ENCODE measurements at regions not wholly inside any gene's neighbourhood (a gene's known extent, or its start where the extent isn't known, plus 50 kb on each side); places are given as distances from the start of the nearest gene placed in this dataset.

GRCh38 chr3:162165346-162165745 is 668.7 kb downstream of the OTOL1 start:
- Histone ChIP-seq H3K4me3 (no peak overlapping the region), H3K36me3 (replicated peaks in 1 of 2) (no peaks in the 10 kb centered on the region), H3K27me3 (no peaks in the 10 kb centered on the region), H3K27ac (no peak overlapping the region), H3K9me3 (replicated peaks in 1 of 3) (no peaks in the 10 kb centered on the region), H3K4me1 (replicated peaks in 1 of 2) (no peaks in the 10 kb centered on the region)
- DNase-seq = no peak
- intact Hi-C loops (cut with DNase I) = no loop called here
- no peak for TF ChIP-seq CTCF (IDR thresholded peaks at IDR 0.05)
- no peak for TF ChIP-seq POLR2A (IDR thresholded peaks at IDR 0.05)

- Histone ChIP-seq H3K4me3 (no peak overlapping the region), H3K9me3 (replicated peaks in 1 of 3) (no peaks in the 10 kb centered on the region), H3K4me1 (replicated peaks in 1 of 2) (no peaks in the 10 kb centered on the region), H3K36me3 (replicated peaks in 1 of 2) (no peaks in the 10 kb centered on the region), H3K27me3 (no peaks in the 10 kb centered on the region), H3K27ac (no peak overlapping the region)
- intact Hi-C loops (cut with DNase I) = no loop called here
- DNase-seq = no peak
- TF ChIP-seq POLR2A (IDR thresholded peaks at IDR 0.05) (no peak), CTCF (IDR thresholded peaks at IDR 0.05) (no peak)
- WGBS, 4 donors = 68 to 78% (median 73%) methylated on average over 3 of the region's 3 CpGs
These were observed 669.9 kb downstream of the OTOL1 start for GRCh38 chr3:162166543-162166942.

- TF ChIP-seq CTCF (IDR thresholded peaks at IDR 0.05) (no peak), POLR2A (IDR thresholded peaks at IDR 0.05) (no peak)
- no peak overlapping the region for H3K4me3 ChIP-seq
- no peaks in the 10 kb centered on the region for H3K36me3 ChIP-seq (replicated peaks in 1 of 2)
- no peak overlapping the region for H3K27ac ChIP-seq
- no peaks in the 10 kb centered on the region for H3K4me1 ChIP-seq (replicated peaks in 1 of 2)
- intact Hi-C loops (cut with DNase I) = no loop called here
- H3K9me3 ChIP-seq (replicated peaks in 1 of 3) = no peaks in the 10 kb centered on the region
- 66 to 80% (median 68%) methylated on average over 2 of the region's 2 CpGs for WGBS, 4 donors
- H3K27me3 ChIP-seq = no peaks in the 10 kb centered on the region
- no peak for DNase-seq
These were observed 672.1 kb downstream of the OTOL1 start for GRCh38 chr3:162168715-162169114.

- TF ChIP-seq CTCF (IDR thresholded peaks at IDR 0.05) (no peak), POLR2A (IDR thresholded peaks at IDR 0.05) (no peak)
- WGBS, 4 donors = 48 to 83% (median 57%) methylated on average over 1 of the region's 1 CpG
- H3K27me3 ChIP-seq = no peaks in the 10 kb centered on the region
- intact Hi-C loops (cut with DNase I) = no loop called here
- no peak for DNase-seq
- no peak overlapping the region for H3K27ac ChIP-seq
- no peaks in the 10 kb centered on the region for H3K9me3 ChIP-seq (replicated peaks in 1 of 3)
- H3K36me3 ChIP-seq (replicated peaks in 1 of 2) = no peaks in the 10 kb centered on the region
- H3K4me1 ChIP-seq (replicated peaks in 1 of 2) = no peaks in the 10 kb centered on the region
- no peak overlapping the region for H3K4me3 ChIP-seq
These were observed 674.0 kb downstream of the OTOL1 start for GRCh38 chr3:162170581-162170980.
